ENCODE measurements at regions not wholly inside any gene's neighbourhood (a gene's known extent, or its start where the extent isn't known, plus 50 kb on each side); places are given as distances from the start of the nearest gene placed in this dataset.

DNA sequence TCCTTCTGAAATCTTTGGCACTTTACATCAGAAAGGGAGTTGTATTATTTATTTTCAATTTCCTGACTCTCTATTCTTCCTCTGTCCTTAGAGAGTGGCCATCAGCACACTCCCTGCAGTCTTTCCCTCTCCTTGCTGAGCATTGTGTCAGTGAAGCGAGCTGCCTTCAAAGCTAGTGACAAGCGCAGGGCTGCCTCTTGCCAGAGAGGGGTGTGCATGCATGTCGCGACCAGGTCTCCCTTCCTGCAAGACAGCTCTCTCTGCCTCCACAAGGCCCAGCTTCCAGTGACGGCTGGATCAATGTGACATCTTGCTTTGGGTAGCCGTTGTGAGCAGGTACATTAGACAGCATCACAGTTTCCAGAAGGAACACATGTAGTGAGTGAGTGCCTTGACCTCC is 810.9 kb upstream of the TENM3 start:
- Histone ChIP-seq H3K9me2 (replicated peaks; ENCODE audit: insufficient read depth, low read length) (no peaks in the 10 kb centered on the region), H3K27ac (ENCODE audit: low read length) (no peak overlapping the region), H3K9ac (ENCODE audit: low read length) (no peak overlapping the region), H3K9me3 (replicated peaks; ENCODE audit: insufficient read depth, low read length) (no peaks in the 10 kb centered on the region), H3K4me2 (ENCODE audit: low read depth, low read length) (no peak overlapping the region), H3K79me2 (ENCODE audit: low read length) (no peaks in the 10 kb centered on the region), H3K4me1 (ENCODE audit: low read length) (no peaks in the 10 kb centered on the region), H2AFZ (ENCODE audit: low read length) (no peak overlapping the region), H4K20me1 (ENCODE audit: insufficient read depth, low read length) (no peaks in the 10 kb centered on the region), H3K4me3 (ENCODE audit: low read length) (no peak overlapping the region), H3K36me3 (replicated peaks; ENCODE audit: insufficient read depth, low read length) (no peaks in the 10 kb centered on the region), H3F3A (ENCODE audit: insufficient read depth, low read length) (no peaks in the 10 kb centered on the region), H3K27me3 (replicated peaks; ENCODE audit: insufficient read depth, low read length) (no peaks in the 10 kb centered on the region)
- DNase-seq = no peak
- TF ChIP-seq, protein P1, sequence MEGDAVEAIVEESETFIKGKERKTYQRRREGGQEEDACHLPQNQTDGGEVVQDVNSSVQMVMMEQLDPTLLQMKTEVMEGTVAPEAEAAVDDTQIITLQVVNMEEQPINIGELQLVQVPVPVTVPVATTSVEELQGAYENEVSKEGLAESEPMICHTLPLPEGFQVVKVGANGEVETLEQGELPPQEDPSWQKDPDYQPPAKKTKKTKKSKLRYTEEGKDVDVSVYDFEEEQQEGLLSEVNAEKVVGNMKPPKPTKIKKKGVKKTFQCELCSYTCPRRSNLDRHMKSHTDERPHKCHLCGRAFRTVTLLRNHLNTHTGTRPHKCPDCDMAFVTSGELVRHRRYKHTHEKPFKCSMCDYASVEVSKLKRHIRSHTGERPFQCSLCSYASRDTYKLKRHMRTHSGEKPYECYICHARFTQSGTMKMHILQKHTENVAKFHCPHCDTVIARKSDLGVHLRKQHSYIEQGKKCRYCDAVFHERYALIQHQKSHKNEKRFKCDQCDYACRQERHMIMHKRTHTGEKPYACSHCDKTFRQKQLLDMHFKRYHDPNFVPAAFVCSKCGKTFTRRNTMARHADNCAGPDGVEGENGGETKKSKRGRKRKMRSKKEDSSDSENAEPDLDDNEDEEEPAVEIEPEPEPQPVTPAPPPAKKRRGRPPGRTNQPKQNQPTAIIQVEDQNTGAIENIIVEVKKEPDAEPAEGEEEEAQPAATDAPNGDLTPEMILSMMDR (IDR thresholded peaks at IDR 0.05; ENCODE audit: low read length) = no peak
- no peak for TF ChIP-seq EZH2 (optimal IDR thresholded peaks at IDR 0.05; ENCODE audit: low read depth, low read length)
- TF ChIP-seq EZH2phosphoT487 (IDR thresholded peaks at IDR 0.05; ENCODE audit: low read length) = no peak

DNA sequence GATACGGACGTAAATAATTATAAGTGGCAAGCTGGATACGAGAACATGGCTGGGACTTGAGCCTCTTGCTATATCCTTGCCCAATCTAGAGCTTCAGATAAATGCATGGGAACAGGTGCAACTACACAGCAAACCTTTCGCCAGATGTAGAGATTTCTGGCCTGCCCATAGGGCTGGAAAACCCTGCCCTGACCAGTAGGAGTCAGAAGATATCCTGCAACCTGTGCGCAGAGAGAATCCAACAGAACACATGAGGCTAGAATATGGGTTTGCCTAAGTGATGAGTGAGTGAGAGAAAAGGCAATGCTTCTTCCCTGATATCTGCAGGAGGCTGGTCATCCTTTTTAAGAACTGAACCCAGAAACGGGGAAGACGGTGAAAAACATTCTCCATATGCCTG is 805.3 kb upstream of the TENM3 start:
- DNase-seq = no peak
- Histone ChIP-seq H3K4me3 (ENCODE audit: low read length) (no peak overlapping the region), H3K9me2 (replicated peaks; ENCODE audit: insufficient read depth, low read length) (no peaks in the 10 kb centered on the region)

DNA sequence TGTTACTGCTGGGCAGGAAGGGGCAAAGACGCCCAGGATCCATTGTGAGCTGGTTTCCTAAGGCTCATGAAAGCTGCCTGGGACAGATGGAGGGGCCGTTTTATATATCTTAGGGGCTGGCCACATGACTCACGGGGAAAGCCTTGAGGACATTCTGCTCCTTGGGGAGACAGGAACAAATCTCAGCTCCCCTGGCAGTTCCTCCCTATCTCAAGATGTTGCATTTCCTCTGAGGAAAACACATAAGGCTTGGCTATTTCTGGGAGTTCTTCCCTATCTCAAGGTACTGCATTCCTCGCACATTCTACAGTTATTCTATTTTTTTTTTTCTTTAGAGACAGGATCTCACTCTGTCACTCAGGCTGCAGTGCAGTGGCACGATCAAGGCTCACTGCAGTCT is 804.6 kb upstream of the TENM3 start:
- Histone ChIP-seq H3K9ac (ENCODE audit: low read length) (no peak overlapping the region), H3F3A (ENCODE audit: insufficient read depth, low read length) (no peaks in the 10 kb centered on the region), H3K27me3 (replicated peaks; ENCODE audit: insufficient read depth, low read length) (no peaks in the 10 kb centered on the region), H3K79me2 (ENCODE audit: low read length) (no peaks in the 10 kb centered on the region), H3K36me3 (replicated peaks; ENCODE audit: insufficient read depth, low read length) (no peaks in the 10 kb centered on the region), H3K4me2 (ENCODE audit: low read depth, low read length) (no peak overlapping the region), H4K20me1 (ENCODE audit: insufficient read depth, low read length) (no peaks in the 10 kb centered on the region), H3K9me2 (replicated peaks; ENCODE audit: insufficient read depth, low read length) (no peaks in the 10 kb centered on the region), H3K4me3 (ENCODE audit: low read length) (no peak overlapping the region), H3K9me3 (replicated peaks; ENCODE audit: insufficient read depth, low read length) (no peaks in the 10 kb centered on the region), H3K4me1 (ENCODE audit: low read length) (no peaks in the 10 kb centered on the region), H2AFZ (ENCODE audit: low read length) (no peak overlapping the region), H3K27ac (ENCODE audit: low read length) (no peak overlapping the region)
- no peak for TF ChIP-seq EZH2phosphoT487 (IDR thresholded peaks at IDR 0.05; ENCODE audit: low read length)
- TF ChIP-seq, protein P1 (IDR thresholded peaks at IDR 0.05; ENCODE audit: low read length) = no peak
- no peak for TF ChIP-seq EZH2 (optimal IDR thresholded peaks at IDR 0.05; ENCODE audit: low read depth, low read length)
- DNase-seq = no peak

More for the DNA sequence above, 805.3 kb upstream of the TENM3 start:
- no peaks in the 10 kb centered on the region for H3K27me3 ChIP-seq (replicated peaks; ENCODE audit: insufficient read depth, low read length)
- H3K79me2 ChIP-seq (ENCODE audit: low read length) = no peaks in the 10 kb centered on the region
- no peaks in the 10 kb centered on the region for H3K36me3 ChIP-seq (replicated peaks; ENCODE audit: insufficient read depth, low read length)
- no peak overlapping the region for H3K4me2 ChIP-seq (ENCODE audit: low read depth, low read length)
- H3K9me3 ChIP-seq (replicated peaks; ENCODE audit: insufficient read depth, low read length) = no peaks in the 10 kb centered on the region
- no peak overlapping the region for H3K9ac ChIP-seq (ENCODE audit: low read length)
- H4K20me1 ChIP-seq (ENCODE audit: insufficient read depth, low read length) = no peaks in the 10 kb centered on the region
- no peaks in the 10 kb centered on the region for H3K4me1 ChIP-seq (ENCODE audit: low read length)
- H3F3A ChIP-seq (ENCODE audit: insufficient read depth, low read length) = no peaks in the 10 kb centered on the region
- H2AFZ ChIP-seq (ENCODE audit: low read length) = no peak overlapping the region
- H3K27ac ChIP-seq (ENCODE audit: low read length) = no peak overlapping the region
- TF ChIP-seq, protein P1 (IDR thresholded peaks at IDR 0.05; ENCODE audit: low read length) = no peak
- TF ChIP-seq EZH2 (optimal IDR thresholded peaks at IDR 0.05; ENCODE audit: low read depth, low read length) (no peak), EZH2phosphoT487 (IDR thresholded peaks at IDR 0.05; ENCODE audit: low read length) (no peak)

All from MM.1S (cell line).